ENCODE measurements at regions not wholly inside any gene's neighbourhood (a gene's known extent, or its start where the extent isn't known, plus 50 kb on each side); places are given as distances from the start of the nearest gene placed in this dataset.

GRCh38 chr1:88079036-88079435 lies 605.0 kb upstream of the PKN2 start:
- Histone ChIP-seq H2AFZ (ENCODE audit: low read length) (no peak overlapping the region), H3K4me3 (ENCODE audit: low read depth, low read length, poor library complexity, severe bottlenecking) (no peak overlapping the region), H3K9me2 (ENCODE audit: insufficient read depth, low read length) (no peaks in the 10 kb centered on the region), H3K4me2 (ENCODE audit: low read length) (no peak overlapping the region), H3K4me1 (ENCODE audit: insufficient read depth, low read length, poor library complexity, severe bottlenecking) (no peaks in the 10 kb centered on the region), H3K27ac (ENCODE audit: low read depth, low read length, poor library complexity, severe bottlenecking) (no peak overlapping the region), H4K20me1 (ENCODE audit: insufficient read depth, low read length) (no peaks in the 10 kb centered on the region), H3K9me3 (ENCODE audit: low read length) (no peaks in the 10 kb centered on the region), H3K36me3 (ENCODE audit: insufficient read depth, low read length) (no peaks in the 10 kb centered on the region), H3K79me2 (ENCODE audit: insufficient read depth, low read depth, low read length) (no peaks in the 10 kb centered on the region)
- TF ChIP-seq EZH2phosphoT487 (IDR thresholded peaks at IDR 0.05; ENCODE audit: borderline replicate concordance, low read depth, low read length) (no peak), CTCF (conservative IDR thresholded peaks at IDR 0.05; ENCODE audit: low read length) (peak; percentile 55)
- intact Hi-C loops (cut with micrococcal nuclease; ENCODE audit: unreplicated experiment): no loop called here
- DNase-seq (ENCODE audit: low spot score): no peak
- no TSS peak for BruUV-seq (replicated peaks)
- ChIA-PET CTCF (ENCODE audit: unreplicated experiment) (interaction anchor here (0.6 kb wide), 1 partner anchor 13 kb away, joined by 4 read pairs; no protein-coding TSS in a partner anchor), POLR2A (interaction anchor here (0.6 kb wide), 1 partner anchor 58 kb away, joined by 3 read pairs; no protein-coding TSS in a partner anchor)

- CTCF ChIA-PET (ENCODE audit: unreplicated experiment): no interaction called here
Measured at GRCh38 chr1:88080875-88081274, 603.2 kb upstream of the PKN2 start.

More at GRCh38 chr1:88080875-88081274, 603.2 kb upstream of the PKN2 start:
- TF ChIP-seq EZH2phosphoT487 (IDR thresholded peaks at IDR 0.05; ENCODE audit: borderline replicate concordance, low read depth, low read length) (no peak), CTCF (conservative IDR thresholded peaks at IDR 0.05; ENCODE audit: low read length) (no peak)
- H3K9me2 ChIP-seq (ENCODE audit: insufficient read depth, low read length): no peaks in the 10 kb centered on the region
- no peaks in the 10 kb centered on the region for H3K9me3 ChIP-seq (ENCODE audit: low read length)
- H3K27ac ChIP-seq (ENCODE audit: low read depth, low read length, poor library complexity, severe bottlenecking): no peak overlapping the region
- intact Hi-C loops (cut with micrococcal nuclease; ENCODE audit: unreplicated experiment): no loop called here
- no peak overlapping the region for H3K4me3 ChIP-seq (ENCODE audit: low read depth, low read length, poor library complexity, severe bottlenecking)
- POLR2A ChIA-PET: interaction anchor here (0.7 kb wide), 1 partner anchor 1625 kb away, joined by 7 read pairs; no protein-coding TSS in a partner anchor
- no peak overlapping the region for H3K4me2 ChIP-seq (ENCODE audit: low read length)
- H2AFZ ChIP-seq (ENCODE audit: low read length): no peak overlapping the region
- no peaks in the 10 kb centered on the region for H4K20me1 ChIP-seq (ENCODE audit: insufficient read depth, low read length)
- no peaks in the 10 kb centered on the region for H3K4me1 ChIP-seq (ENCODE audit: insufficient read depth, low read length, poor library complexity, severe bottlenecking)
- H3K79me2 ChIP-seq (ENCODE audit: insufficient read depth, low read depth, low read length): no peaks in the 10 kb centered on the region
- no peak for DNase-seq (ENCODE audit: low spot score)
- BruUV-seq (replicated peaks): no TSS peak
- H3K36me3 ChIP-seq (ENCODE audit: insufficient read depth, low read length): no peaks in the 10 kb centered on the region

Data from OCI-LY7 (cell line).